Chondrocyte (in vitro differentiated cells): ENCODE measurements at regions not wholly inside any gene's neighbourhood (a gene's known extent, or its start where the extent isn't known, plus 50 kb on each side); places are given as distances from the start of the nearest gene placed in this dataset.

Experiments used
- DNase-seq: peaks from one replicate; pipeline ENCODE4 v3.0.0; 2021; ENCODE audit warnings: mixed read lengths, low spot score
- H3K27ac Mint-ChIP-seq: one replicate; pipeline ENCODE4 v1.8.0; 2021; ENCODE audit warnings: mild to moderate bottlenecking, moderate library complexity, mixed read lengths; ENCODE audit not compliant: unreplicated experiment
- H3K27me3 Mint-ChIP-seq: 2 replicates; pipeline ENCODE4 v1.8.0; 2021; ENCODE audit warnings: low read depth, mixed read lengths
- H3K36me3 Mint-ChIP-seq: 2 replicates; pipeline ENCODE4 v1.8.0; 2021; ENCODE audit warnings: low read depth, mixed read lengths
- H3K4me1 Mint-ChIP-seq: 2 replicates; pipeline ENCODE4 v1.8.0; 2021; ENCODE audit warnings: low read depth, mild to moderate bottlenecking, mixed read lengths
- H3K4me3 Mint-ChIP-seq: one replicate; pipeline ENCODE4 v1.8.0; 2021; ENCODE audit warnings: mild to moderate bottlenecking, moderate library complexity, mixed read lengths; ENCODE audit not compliant: unreplicated experiment
- H3K9me3 Mint-ChIP-seq: 2 replicates; pipeline ENCODE4 v1.8.0; 2021; ENCODE audit warnings: low read depth, mixed read lengths
- CTCF ChIP-seq: fragments of 200-600 bp; sonication (generic); IDR thresholded peaks from 2 replicates; pipeline ENCODE4 v1.5.0; 2021; ENCODE audit warnings: antibody characterized with exemption, mild to moderate bottlenecking, moderate library complexity

GRCh38 chrX:109843963-109844751 is 111.1 kb upstream of the ACSL4 start:
- peaks cover 39% of the 10 kb centered on the region for H3K4me1 Mint-ChIP-seq
- no peaks in the 10 kb centered on the region for H3K36me3 Mint-ChIP-seq
- no peaks in the 10 kb centered on the region for H3K9me3 Mint-ChIP-seq
- DNase-seq, result no peak
- no peak overlapping the region for H3K27ac Mint-ChIP-seq
- H3K27me3 Mint-ChIP-seq, result no peaks in the 10 kb centered on the region
- no peak overlapping the region for H3K4me3 Mint-ChIP-seq
- TF ChIP-seq CTCF, result no peak

- H3K36me3 Mint-ChIP-seq, result no peaks in the 10 kb centered on the region
- no peak for TF ChIP-seq CTCF
- peaks cover 41% of the 10 kb centered on the region for H3K4me1 Mint-ChIP-seq
- no peak for DNase-seq
- no peaks in the 10 kb centered on the region for H3K9me3 Mint-ChIP-seq
- no peaks in the 10 kb centered on the region for H3K27me3 Mint-ChIP-seq
- H3K4me3 Mint-ChIP-seq, result no peak overlapping the region
- no peak overlapping the region for H3K27ac Mint-ChIP-seq
These were observed 111.9 kb upstream of the ACSL4 start for GRCh38 chrX:109844986-109845385.

GRCh38 chrX:109845996-109846395 is 112.9 kb upstream of the ACSL4 start:
- Mint-ChIP-seq H3K9me3 (no peaks in the 10 kb centered on the region), H3K27me3 (no peaks in the 10 kb centered on the region), H3K36me3 (no peaks in the 10 kb centered on the region), H3K4me1 (peaks cover 44% of the 10 kb centered on the region), H3K4me3 (no peak overlapping the region), H3K27ac (no peak overlapping the region)
- TF ChIP-seq CTCF, result no peak
- no peak for DNase-seq

- no peak for TF ChIP-seq CTCF
- Mint-ChIP-seq H3K4me3 (peak overlapping the region; percentile 11), H3K27me3 (no peaks in the 10 kb centered on the region), H3K27ac (peak overlapping the region; percentile 63), H3K4me1 (peaks cover 33% of the 10 kb centered on the region), H3K9me3 (no peaks in the 10 kb centered on the region), H3K36me3 (no peaks in the 10 kb centered on the region)
- no peak for DNase-seq
These were observed 114.5 kb upstream of the ACSL4 start for GRCh38 chrX:109847257-109848187.

- H3K4me1 Mint-ChIP-seq, result peaks cover 33% of the 10 kb centered on the region
- H3K27me3 Mint-ChIP-seq, result no peaks in the 10 kb centered on the region
- H3K27ac Mint-ChIP-seq, result peak overlapping the region; percentile 73
- H3K4me3 Mint-ChIP-seq, result no peak overlapping the region
- TF ChIP-seq CTCF, result no peak
- no peak for DNase-seq
- no peaks in the 10 kb centered on the region for H3K9me3 Mint-ChIP-seq
- no peaks in the 10 kb centered on the region for H3K36me3 Mint-ChIP-seq
These were observed 115.5 kb upstream of the ACSL4 start for GRCh38 chrX:109848461-109849050.
